Fibroblast of lung (primary cell): ENCODE measurements at regions not wholly inside any gene's neighbourhood (a gene's known extent, or its start where the extent isn't known, plus 50 kb on each side); places are given as distances from the start of the nearest gene placed in this dataset.

Experiments
- DNase-seq, 2 donors: peaks; one replicate each; pipeline versions ENCODE4 v3.0.0 to v3.0.0-alpha.2; 2010; ENCODE audit warnings: low read depth in 2 of 2
- H2AFZ ChIP-seq: 2 replicates; pipeline ENCODE4 v1.5.1; 2012; ENCODE audit warnings: low read length, control low read depth, inconsistent platforms
- H3K27ac ChIP-seq: 2 replicates; pipeline ENCODE4 v1.5.1; 2011; ENCODE audit warnings: low read length, control low read depth; ENCODE audit not compliant: insufficient read depth
- H3K27me3 ChIP-seq: 2 replicates; pipeline ENCODE4 v1.5.1; 2011; ENCODE audit warnings: mild to moderate bottlenecking, low read length; ENCODE audit not compliant: control insufficient read depth, insufficient read depth
- H3K36me3 ChIP-seq: 2 replicates; pipeline ENCODE4 v1.5.1; 2011; ENCODE audit warnings: low read length; ENCODE audit not compliant: control insufficient read depth, insufficient read depth
- H3K4me1 ChIP-seq: 2 replicates; pipeline ENCODE4 v1.5.1; 2011; ENCODE audit warnings: low read length; ENCODE audit not compliant: control insufficient read depth, insufficient read depth; ENCODE audit errors: extremely low read depth
- H3K4me2 ChIP-seq: 2 replicates; pipeline ENCODE4 v1.5.1; 2011; ENCODE audit warnings: low read length, control low read depth; ENCODE audit not compliant: insufficient read depth; ENCODE audit errors: extremely low read depth
- H3K4me3 ChIP-seq, 4 experiments: fragments of 200-600 bp in 1 of 4; sonication (generic) in 1 of 4; replicated peaks in 1 of 4; 2 replicates each; pipeline ENCODE4 v1.5.1; 2011 to 2016; ENCODE audit warnings: low read length in 4 of 4, low read depth in 3 of 4, mild to moderate bottlenecking in 3 of 4, control low read depth in 2 of 4, inconsistent platforms in 1 of 4, mixed read lengths in 1 of 4; ENCODE audit not compliant: insufficient read depth in 1 of 4; ENCODE audit errors: control extremely low read depth in 1 of 4
- H3K79me2 ChIP-seq: 2 replicates; pipeline ENCODE4 v1.5.1; 2012; ENCODE audit warnings: mild to moderate bottlenecking, low read length, inconsistent platforms; ENCODE audit not compliant: control insufficient read depth, insufficient read depth
- H3K9ac ChIP-seq: 2 replicates; pipeline ENCODE4 v1.5.1; 2011; ENCODE audit warnings: mild to moderate bottlenecking, low read length, control low read depth; ENCODE audit not compliant: insufficient read depth
- H3K9me3 ChIP-seq: 2 replicates; pipeline ENCODE4 v1.5.1; 2012; ENCODE audit warnings: low read depth, low read length; ENCODE audit not compliant: control insufficient read depth, insufficient read depth
- H4K20me1 ChIP-seq: 2 replicates; pipeline ENCODE4 v1.5.1; 2011; ENCODE audit warnings: low read length; ENCODE audit not compliant: control insufficient read depth, insufficient read depth; ENCODE audit errors: extremely low read depth
- EZH2 ChIP-seq: IDR thresholded peaks from 2 replicates; pipeline ENCODE4 v1.5.1; 2012; ENCODE audit warnings: low read length, control low read depth, mild to moderate bottlenecking; ENCODE audit errors: missing control alignments
- TF ChIP-seq, protein P1 (sequence below), 2 donors: IDR thresholded peaks in 1 of 2; conservative IDR thresholded peaks in 1 of 2; 1 replicate in 1 of 2; 2 replicates in 1 of 2; pipeline ENCODE4 v1.5.1; 2011 to 2012; ENCODE audit warnings: low read length in 2 of 2, control low read depth in 1 of 2, inconsistent platforms in 1 of 2, low read depth in 1 of 2, mild to moderate bottlenecking in 1 of 2

DNA sequence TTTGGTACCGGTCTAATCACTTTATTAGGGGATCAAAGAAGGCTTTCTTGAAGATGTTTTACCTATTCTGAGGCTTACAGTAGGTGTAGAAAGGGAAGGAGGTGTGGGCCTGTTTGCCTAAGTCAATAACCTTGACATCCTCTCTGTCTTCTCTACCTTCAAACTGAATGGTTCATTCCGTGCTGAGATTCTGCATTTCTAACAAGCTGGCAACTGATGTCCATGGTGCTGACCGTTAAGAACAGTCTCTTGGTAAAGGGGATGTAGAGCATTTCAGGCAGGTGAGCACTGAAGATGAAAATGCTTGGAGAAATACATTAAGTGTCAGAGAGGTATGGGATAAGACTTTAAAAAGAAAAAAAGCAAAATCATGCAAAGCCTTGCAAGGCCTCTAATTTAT is 51.5 kb upstream of the DGKB start:
- H3K4me1 ChIP-seq, result no peaks in the 10 kb centered on the region

More for the DNA sequence above, 51.5 kb upstream of the DGKB start:
- no peak overlapping the region for H3K4me3 ChIP-seq
- H3K9me3 ChIP-seq, result no peaks in the 10 kb centered on the region
- no peak for TF ChIP-seq EZH2
- TF ChIP-seq, protein P1, sequence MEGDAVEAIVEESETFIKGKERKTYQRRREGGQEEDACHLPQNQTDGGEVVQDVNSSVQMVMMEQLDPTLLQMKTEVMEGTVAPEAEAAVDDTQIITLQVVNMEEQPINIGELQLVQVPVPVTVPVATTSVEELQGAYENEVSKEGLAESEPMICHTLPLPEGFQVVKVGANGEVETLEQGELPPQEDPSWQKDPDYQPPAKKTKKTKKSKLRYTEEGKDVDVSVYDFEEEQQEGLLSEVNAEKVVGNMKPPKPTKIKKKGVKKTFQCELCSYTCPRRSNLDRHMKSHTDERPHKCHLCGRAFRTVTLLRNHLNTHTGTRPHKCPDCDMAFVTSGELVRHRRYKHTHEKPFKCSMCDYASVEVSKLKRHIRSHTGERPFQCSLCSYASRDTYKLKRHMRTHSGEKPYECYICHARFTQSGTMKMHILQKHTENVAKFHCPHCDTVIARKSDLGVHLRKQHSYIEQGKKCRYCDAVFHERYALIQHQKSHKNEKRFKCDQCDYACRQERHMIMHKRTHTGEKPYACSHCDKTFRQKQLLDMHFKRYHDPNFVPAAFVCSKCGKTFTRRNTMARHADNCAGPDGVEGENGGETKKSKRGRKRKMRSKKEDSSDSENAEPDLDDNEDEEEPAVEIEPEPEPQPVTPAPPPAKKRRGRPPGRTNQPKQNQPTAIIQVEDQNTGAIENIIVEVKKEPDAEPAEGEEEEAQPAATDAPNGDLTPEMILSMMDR (conservative IDR thresholded peaks at IDR 0.05 in 1 of 2, IDR thresholded peaks at IDR 0.05 in 1 of 2; ENCODE audit: low read depth in 1 of 2, low read length in 2 of 2), result no peak
- no peak overlapping the region for H3K4me2 ChIP-seq
- H3K36me3 ChIP-seq, result no peaks in the 10 kb centered on the region
- H2AFZ ChIP-seq, result no peak overlapping the region
- no peaks in the 10 kb centered on the region for H4K20me1 ChIP-seq
- DNase-seq, result no peak
- no peaks in the 10 kb centered on the region for H3K79me2 ChIP-seq
- no peak overlapping the region for H3K27ac ChIP-seq
- H3K27me3 ChIP-seq, result no peaks in the 10 kb centered on the region
- no peak overlapping the region for H3K9ac ChIP-seq
